ENCODE measurements at regions not wholly inside any gene's neighbourhood (a gene's known extent, or its start where the extent isn't known, plus 50 kb on each side); places are given as distances from the start of the nearest gene placed in this dataset.

DNA sequence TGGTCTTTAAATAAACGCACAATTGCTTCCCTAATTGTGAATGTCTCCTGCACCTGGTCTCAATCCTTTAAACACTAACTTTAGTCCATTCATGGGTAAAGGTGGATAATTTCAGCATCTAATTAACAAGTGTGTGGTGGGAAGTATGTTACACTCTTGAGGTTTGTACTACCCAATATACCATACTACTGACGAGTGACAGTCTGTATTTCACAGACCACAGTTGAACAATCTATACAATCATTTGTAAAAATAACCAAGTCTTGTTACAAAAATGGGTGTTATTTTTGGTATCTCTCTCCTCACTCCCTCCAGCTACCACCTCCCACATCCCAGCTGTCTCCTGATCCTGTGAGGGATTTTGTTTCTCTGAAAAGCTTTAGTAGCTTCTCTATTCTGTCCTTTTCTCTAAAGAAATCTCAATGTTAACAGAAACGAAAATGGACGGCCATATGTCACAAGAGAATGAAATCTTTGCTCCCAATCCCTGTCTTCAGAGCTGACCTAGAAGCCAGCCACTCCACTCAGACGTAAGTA, 62.3 kb upstream of the ZNF366 start:
- no peaks in the 10 kb centered on the region for H3K4me1 ChIP-seq (ENCODE audit: insufficient read depth, low read length)
- ATAC-seq (ENCODE audit: insufficient read depth, low read depth): no peak
- no peaks in the 10 kb centered on the region for H3K79me2 ChIP-seq (ENCODE audit: insufficient read depth, low read length)
- no peak overlapping the region for H3K27ac ChIP-seq (ENCODE audit: low read length)
- no peaks in the 10 kb centered on the region for H3K9me3 ChIP-seq (ENCODE audit: insufficient read depth, low read length, severe bottlenecking)
- peaks cover 3% of the 10 kb centered on the region for H3K27me3 ChIP-seq (ENCODE audit: insufficient read depth, low read length, poor library complexity)
- TF ChIP-seq, protein P1, sequence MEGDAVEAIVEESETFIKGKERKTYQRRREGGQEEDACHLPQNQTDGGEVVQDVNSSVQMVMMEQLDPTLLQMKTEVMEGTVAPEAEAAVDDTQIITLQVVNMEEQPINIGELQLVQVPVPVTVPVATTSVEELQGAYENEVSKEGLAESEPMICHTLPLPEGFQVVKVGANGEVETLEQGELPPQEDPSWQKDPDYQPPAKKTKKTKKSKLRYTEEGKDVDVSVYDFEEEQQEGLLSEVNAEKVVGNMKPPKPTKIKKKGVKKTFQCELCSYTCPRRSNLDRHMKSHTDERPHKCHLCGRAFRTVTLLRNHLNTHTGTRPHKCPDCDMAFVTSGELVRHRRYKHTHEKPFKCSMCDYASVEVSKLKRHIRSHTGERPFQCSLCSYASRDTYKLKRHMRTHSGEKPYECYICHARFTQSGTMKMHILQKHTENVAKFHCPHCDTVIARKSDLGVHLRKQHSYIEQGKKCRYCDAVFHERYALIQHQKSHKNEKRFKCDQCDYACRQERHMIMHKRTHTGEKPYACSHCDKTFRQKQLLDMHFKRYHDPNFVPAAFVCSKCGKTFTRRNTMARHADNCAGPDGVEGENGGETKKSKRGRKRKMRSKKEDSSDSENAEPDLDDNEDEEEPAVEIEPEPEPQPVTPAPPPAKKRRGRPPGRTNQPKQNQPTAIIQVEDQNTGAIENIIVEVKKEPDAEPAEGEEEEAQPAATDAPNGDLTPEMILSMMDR (IDR thresholded peaks at IDR 0.05; ENCODE audit: borderline replicate concordance, extremely low read depth, low read length, poor library complexity, severe bottlenecking): no peak
- no peak for TF ChIP-seq EZH2 (IDR thresholded peaks at IDR 0.05; ENCODE audit: borderline replicate concordance, low read depth, low read length, severe bottlenecking)
- no peak for DNase-seq
- H4K20me1 ChIP-seq (ENCODE audit: insufficient read depth, low read length): no peaks in the 10 kb centered on the region
- H3K4me2 ChIP-seq (ENCODE audit: insufficient read depth, low read length): no peak overlapping the region
- H3K36me3 ChIP-seq (ENCODE audit: insufficient read depth, low read length): no peaks in the 10 kb centered on the region
- no peak overlapping the region for H3K9ac ChIP-seq (ENCODE audit: low read depth, low read length)
- no peak overlapping the region for H3K4me3 ChIP-seq (ENCODE audit: low read depth in 1 of 2, low read length in 2 of 2)
- no peak overlapping the region for H2AFZ ChIP-seq (ENCODE audit: low read depth, low read length)

DNA sequence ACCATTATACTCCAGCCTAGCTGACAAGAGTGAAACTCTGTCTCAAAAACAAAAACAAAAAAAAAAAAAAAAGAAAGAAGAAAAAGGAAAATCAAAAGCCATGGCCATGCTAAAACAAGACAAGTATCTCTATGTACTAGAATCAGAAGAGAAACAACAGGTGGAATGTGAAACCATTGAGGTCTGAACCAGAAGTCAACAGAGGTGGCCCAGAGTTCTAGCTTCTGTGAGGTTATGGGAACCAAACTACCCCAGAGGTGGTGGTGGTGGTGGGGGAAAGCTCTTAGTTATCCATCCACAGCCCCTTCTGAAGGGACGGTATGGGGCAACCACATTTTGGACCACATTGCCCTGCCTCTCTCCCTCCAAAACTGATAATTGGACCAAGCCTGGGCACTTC, 59.5 kb upstream of the ZNF366 start:
- Histone ChIP-seq H3K27ac (ENCODE audit: low read length) (no peak overlapping the region), H3K4me3 (ENCODE audit: low read depth in 1 of 2, low read length in 2 of 2) (no peak overlapping the region), H3K9me3 (ENCODE audit: insufficient read depth, low read length, severe bottlenecking) (no peaks in the 10 kb centered on the region), H4K20me1 (ENCODE audit: insufficient read depth, low read length) (no peaks in the 10 kb centered on the region), H3K79me2 (ENCODE audit: insufficient read depth, low read length) (no peaks in the 10 kb centered on the region), H2AFZ (ENCODE audit: low read depth, low read length) (no peak overlapping the region), H3K4me1 (ENCODE audit: insufficient read depth, low read length) (no peaks in the 10 kb centered on the region), H3K27me3 (ENCODE audit: insufficient read depth, low read length, poor library complexity) (peaks cover 3% of the 10 kb centered on the region), H3K9ac (ENCODE audit: low read depth, low read length) (no peak overlapping the region), H3K4me2 (ENCODE audit: insufficient read depth, low read length) (no peak overlapping the region), H3K36me3 (ENCODE audit: insufficient read depth, low read length) (no peaks in the 10 kb centered on the region)
- DNase-seq (no peak), ATAC-seq (ENCODE audit: insufficient read depth, low read depth) (no peak)
- TF ChIP-seq, protein P1 (IDR thresholded peaks at IDR 0.05; ENCODE audit: borderline replicate concordance, extremely low read depth, low read length, poor library complexity, severe bottlenecking): no peak
- no peak for TF ChIP-seq EZH2 (IDR thresholded peaks at IDR 0.05; ENCODE audit: borderline replicate concordance, low read depth, low read length, severe bottlenecking)

DNA sequence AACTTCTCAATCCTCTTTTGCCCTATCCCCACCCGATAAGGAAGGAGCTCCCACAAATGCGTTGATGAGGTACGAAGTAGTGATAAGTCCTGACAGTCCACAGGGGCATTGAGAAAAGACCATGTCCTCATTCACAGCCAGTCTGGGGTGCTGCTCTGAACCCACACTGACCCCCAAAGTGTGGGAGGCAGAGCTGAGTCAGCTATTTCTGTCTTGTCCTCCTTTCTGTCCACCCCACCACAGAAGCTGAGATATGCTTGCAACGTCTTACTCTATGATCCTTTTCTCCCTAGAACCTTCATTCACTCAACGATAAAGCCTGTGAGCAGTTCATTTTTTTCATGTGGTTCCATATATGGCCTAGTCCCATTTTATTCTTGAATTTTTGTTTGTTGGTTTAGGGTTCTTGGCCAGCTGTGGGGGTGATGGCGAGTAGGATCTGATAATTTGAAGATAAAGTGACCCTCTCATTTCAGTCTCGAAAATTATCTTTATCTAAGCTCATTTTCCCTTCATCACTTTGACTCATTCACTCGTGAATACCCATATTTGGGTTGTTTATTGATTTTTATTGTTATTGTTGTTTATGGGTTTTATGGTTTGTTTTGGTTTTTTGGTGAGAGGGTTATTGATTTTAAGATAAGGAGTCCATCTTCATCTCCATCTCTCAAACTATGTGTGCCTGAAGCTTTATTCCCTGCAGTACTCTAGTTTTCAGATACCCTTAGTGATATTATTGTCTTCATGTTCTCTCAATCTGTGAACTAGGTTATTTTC, 58.5 kb upstream of the ZNF366 start:
- TF ChIP-seq, protein P1 (IDR thresholded peaks at IDR 0.05; ENCODE audit: borderline replicate concordance, extremely low read depth, low read length, poor library complexity, severe bottlenecking): no peak
- H3K4me3 ChIP-seq (ENCODE audit: low read depth in 1 of 2, low read length in 2 of 2): no peak overlapping the region
- no peaks in the 10 kb centered on the region for H3K9me3 ChIP-seq (ENCODE audit: insufficient read depth, low read length, severe bottlenecking)
- no peaks in the 10 kb centered on the region for H3K36me3 ChIP-seq (ENCODE audit: insufficient read depth, low read length)
- peaks cover 3% of the 10 kb centered on the region for H3K27me3 ChIP-seq (ENCODE audit: insufficient read depth, low read length, poor library complexity)
- no peaks in the 10 kb centered on the region for H3K4me1 ChIP-seq (ENCODE audit: insufficient read depth, low read length)
- H3K27ac ChIP-seq (ENCODE audit: low read length): no peak overlapping the region
- H4K20me1 ChIP-seq (ENCODE audit: insufficient read depth, low read length): no peaks in the 10 kb centered on the region
- H3K79me2 ChIP-seq (ENCODE audit: insufficient read depth, low read length): no peaks in the 10 kb centered on the region
- ATAC-seq (ENCODE audit: insufficient read depth, low read depth) (no peak), DNase-seq (no peak)
- H3K9ac ChIP-seq (ENCODE audit: low read depth, low read length): no peak overlapping the region
- no peak overlapping the region for H3K4me2 ChIP-seq (ENCODE audit: insufficient read depth, low read length)
- no peak overlapping the region for H2AFZ ChIP-seq (ENCODE audit: low read depth, low read length)
